Adipocyte (in vitro differentiated cells): ENCODE measurements at regions not wholly inside any gene's neighbourhood (a gene's known extent, or its start where the extent isn't known, plus 50 kb on each side); places are given as distances from the start of the nearest gene placed in this dataset.

Experiments
- DNase-seq: peaks from one replicate; pipeline ENCODE4 v3.0.0-alpha.2; 2015; ENCODE audit warnings: low read depth
- H3K27me3 ChIP-seq: replicated peaks from 2 replicates; pipeline ENCODE4 v1.7.0; 2013; ENCODE audit warnings: mild to moderate bottlenecking, low read length, moderate library complexity; ENCODE audit not compliant: control insufficient read depth, insufficient read depth
- H3K36me3 ChIP-seq: 2 replicates; pipeline ENCODE4 v1.7.0; 2013; ENCODE audit warnings: low read length, mild to moderate bottlenecking, moderate library complexity; ENCODE audit not compliant: control insufficient read depth, insufficient read depth, severe bottlenecking
- H3K4me1 ChIP-seq: 2 replicates; pipeline ENCODE4 v1.7.0; 2013; ENCODE audit warnings: mild to moderate bottlenecking, low read length, moderate library complexity; ENCODE audit not compliant: control insufficient read depth, insufficient read depth
- H3K4me3 ChIP-seq: 2 replicates; pipeline ENCODE4 v1.7.0; 2013; ENCODE audit warnings: mild to moderate bottlenecking, low read length, moderate library complexity
- H3K9ac ChIP-seq: 2 replicates; pipeline ENCODE4 v1.7.0; 2013; ENCODE audit warnings: mild to moderate bottlenecking, low read length, moderate library complexity
- H3K9me3 ChIP-seq: 2 replicates; pipeline ENCODE4 v1.7.0; 2013; ENCODE audit warnings: mild to moderate bottlenecking, low read length, moderate library complexity; ENCODE audit not compliant: control insufficient read depth

- no peaks in the 10 kb centered on the region for H3K4me1 ChIP-seq
- no peaks in the 10 kb centered on the region for H3K36me3 ChIP-seq
- H3K9ac ChIP-seq: no peak overlapping the region
- no peaks in the 10 kb centered on the region for H3K27me3 ChIP-seq
- no peak overlapping the region for H3K4me3 ChIP-seq
- H3K9me3 ChIP-seq: peaks cover 3% of the 10 kb centered on the region
- DNase-seq: no peak
Measured at GRCh38 chr2:4338345-4338744, 635.0 kb downstream of the DCDC2C start.

- peaks cover 12% of the 10 kb centered on the region for H3K9me3 ChIP-seq
- no peaks in the 10 kb centered on the region for H3K27me3 ChIP-seq
- H3K4me3 ChIP-seq: no peak overlapping the region
- no peak for DNase-seq
- H3K36me3 ChIP-seq: no peaks in the 10 kb centered on the region
- no peaks in the 10 kb centered on the region for H3K4me1 ChIP-seq
- no peak overlapping the region for H3K9ac ChIP-seq
Measured at GRCh38 chr2:4340536-4340935, 637.2 kb downstream of the DCDC2C start.

- DNase-seq: no peak
- Histone ChIP-seq H3K36me3 (no peaks in the 10 kb centered on the region), H3K4me3 (no peak overlapping the region), H3K27me3 (no peaks in the 10 kb centered on the region), H3K4me1 (no peaks in the 10 kb centered on the region), H3K9me3 (peaks cover 9% of the 10 kb centered on the region), H3K9ac (no peak overlapping the region)
Measured at GRCh38 chr2:4346628-4347027, 643.3 kb downstream of the DCDC2C start.

- Histone ChIP-seq H3K4me3 (no peak overlapping the region), H3K9me3 (peaks cover 5% of the 10 kb centered on the region), H3K36me3 (no peaks in the 10 kb centered on the region), H3K9ac (no peak overlapping the region), H3K4me1 (no peaks in the 10 kb centered on the region), H3K27me3 (no peaks in the 10 kb centered on the region)
- no peak for DNase-seq
Measured at GRCh38 chr2:4353668-4354067, 650.3 kb downstream of the DCDC2C start.

- Histone ChIP-seq H3K9me3 (peaks cover 5% of the 10 kb centered on the region), H3K9ac (no peak overlapping the region), H3K27me3 (no peaks in the 10 kb centered on the region), H3K4me1 (no peaks in the 10 kb centered on the region), H3K36me3 (no peaks in the 10 kb centered on the region), H3K4me3 (no peak overlapping the region)
- DNase-seq: no peak
Measured at GRCh38 chr2:4354164-4354563, 650.8 kb downstream of the DCDC2C start.

GRCh38 chr2:4354678-4355077 is 651.3 kb downstream of the DCDC2C start:
- H3K27me3 ChIP-seq: no peaks in the 10 kb centered on the region
- H3K9ac ChIP-seq: no peak overlapping the region
- peaks cover 5% of the 10 kb centered on the region for H3K9me3 ChIP-seq
- no peaks in the 10 kb centered on the region for H3K4me1 ChIP-seq
- H3K36me3 ChIP-seq: no peaks in the 10 kb centered on the region
- no peak for DNase-seq
- no peak overlapping the region for H3K4me3 ChIP-seq

GRCh38 chr2:4356109-4356508 is 652.7 kb downstream of the DCDC2C start:
- Histone ChIP-seq H3K9me3 (peaks cover 5% of the 10 kb centered on the region), H3K9ac (no peak overlapping the region), H3K4me3 (no peak overlapping the region), H3K36me3 (no peaks in the 10 kb centered on the region), H3K4me1 (no peaks in the 10 kb centered on the region), H3K27me3 (no peaks in the 10 kb centered on the region)
- no peak for DNase-seq

- no peak overlapping the region for H3K9ac ChIP-seq
- H3K4me1 ChIP-seq: no peaks in the 10 kb centered on the region
- no peak overlapping the region for H3K4me3 ChIP-seq
- no peaks in the 10 kb centered on the region for H3K36me3 ChIP-seq
- peaks cover 5% of the 10 kb centered on the region for H3K9me3 ChIP-seq
- no peak for DNase-seq
- H3K27me3 ChIP-seq: no peaks in the 10 kb centered on the region
Measured at GRCh38 chr2:4356541-4356940, 653.2 kb downstream of the DCDC2C start.

- no peaks in the 10 kb centered on the region for H3K4me1 ChIP-seq
- H3K9ac ChIP-seq: no peak overlapping the region
- no peak for DNase-seq
- no peak overlapping the region for H3K4me3 ChIP-seq
- H3K27me3 ChIP-seq: no peaks in the 10 kb centered on the region
- peaks cover 5% of the 10 kb centered on the region for H3K9me3 ChIP-seq
- no peaks in the 10 kb centered on the region for H3K36me3 ChIP-seq
Measured at GRCh38 chr2:4357121-4357520, 653.7 kb downstream of the DCDC2C start.

- no peaks in the 10 kb centered on the region for H3K27me3 ChIP-seq
- no peak for DNase-seq
- H3K9ac ChIP-seq: no peak overlapping the region
- H3K4me1 ChIP-seq: no peaks in the 10 kb centered on the region
- H3K9me3 ChIP-seq: no peaks in the 10 kb centered on the region
- H3K4me3 ChIP-seq: no peak overlapping the region
- no peaks in the 10 kb centered on the region for H3K36me3 ChIP-seq
Measured at GRCh38 chr2:4358837-4359236, 655.5 kb downstream of the DCDC2C start.

GRCh38 chr2:4368907-4369306 is 665.5 kb downstream of the DCDC2C start:
- Histone ChIP-seq H3K36me3 (no peaks in the 10 kb centered on the region), H3K9ac (no peak overlapping the region), H3K4me1 (no peaks in the 10 kb centered on the region), H3K27me3 (no peaks in the 10 kb centered on the region), H3K4me3 (no peak overlapping the region), H3K9me3 (peaks cover 20% of the 10 kb centered on the region)
- DNase-seq: no peak

GRCh38 chr2:4369826-4370419 is 666.5 kb downstream of the DCDC2C start:
- no peak for DNase-seq
- Histone ChIP-seq H3K36me3 (no peaks in the 10 kb centered on the region), H3K9ac (no peak overlapping the region), H3K9me3 (peaks cover 20% of the 10 kb centered on the region), H3K4me3 (no peak overlapping the region), H3K4me1 (no peaks in the 10 kb centered on the region), H3K27me3 (no peaks in the 10 kb centered on the region)
